ENCODE measurements at regions not wholly inside any gene's neighbourhood (a gene's known extent, or its start where the extent isn't known, plus 50 kb on each side); places are given as distances from the start of the nearest gene placed in this dataset.

DNA sequence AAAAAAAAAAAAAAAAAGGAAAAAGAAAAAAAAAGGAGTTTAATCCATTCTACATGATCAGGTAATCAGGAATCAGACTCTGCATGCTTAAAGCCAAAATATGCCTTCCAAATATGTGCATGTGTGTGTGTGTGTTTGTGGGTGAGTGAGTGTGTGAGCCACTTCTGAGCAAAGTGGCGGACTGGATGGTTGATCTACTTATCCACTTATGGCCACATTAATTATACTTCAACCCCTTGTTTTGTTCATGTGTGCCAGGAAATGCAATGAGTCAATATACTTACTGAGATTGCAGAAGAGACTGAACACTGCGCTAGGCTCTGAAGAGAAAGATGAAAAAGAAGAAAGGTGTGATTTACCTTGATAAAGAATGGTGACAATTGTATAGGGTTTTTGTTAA is 586.5 kb upstream of the NXPH2 start:
- no peak overlapping the region for H3K4me3 ChIP-seq (ENCODE audit: low read depth, low read length)
- no peaks in the 10 kb centered on the region for H3K36me3 ChIP-seq (ENCODE audit: control insufficient read depth, insufficient read depth, low read length)
- DNase-seq (ENCODE audit: low read depth) (no peak), FAIRE-seq (no peak)
- no peaks in the 10 kb centered on the region for H3K27me3 ChIP-seq (ENCODE audit: control insufficient read depth, insufficient read depth, low read length)
- TF ChIP-seq, protein P1, sequence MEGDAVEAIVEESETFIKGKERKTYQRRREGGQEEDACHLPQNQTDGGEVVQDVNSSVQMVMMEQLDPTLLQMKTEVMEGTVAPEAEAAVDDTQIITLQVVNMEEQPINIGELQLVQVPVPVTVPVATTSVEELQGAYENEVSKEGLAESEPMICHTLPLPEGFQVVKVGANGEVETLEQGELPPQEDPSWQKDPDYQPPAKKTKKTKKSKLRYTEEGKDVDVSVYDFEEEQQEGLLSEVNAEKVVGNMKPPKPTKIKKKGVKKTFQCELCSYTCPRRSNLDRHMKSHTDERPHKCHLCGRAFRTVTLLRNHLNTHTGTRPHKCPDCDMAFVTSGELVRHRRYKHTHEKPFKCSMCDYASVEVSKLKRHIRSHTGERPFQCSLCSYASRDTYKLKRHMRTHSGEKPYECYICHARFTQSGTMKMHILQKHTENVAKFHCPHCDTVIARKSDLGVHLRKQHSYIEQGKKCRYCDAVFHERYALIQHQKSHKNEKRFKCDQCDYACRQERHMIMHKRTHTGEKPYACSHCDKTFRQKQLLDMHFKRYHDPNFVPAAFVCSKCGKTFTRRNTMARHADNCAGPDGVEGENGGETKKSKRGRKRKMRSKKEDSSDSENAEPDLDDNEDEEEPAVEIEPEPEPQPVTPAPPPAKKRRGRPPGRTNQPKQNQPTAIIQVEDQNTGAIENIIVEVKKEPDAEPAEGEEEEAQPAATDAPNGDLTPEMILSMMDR (IDR thresholded peaks at IDR 0.05; ENCODE audit: insufficient read depth, low read length, severe bottlenecking) = no peak

DNA sequence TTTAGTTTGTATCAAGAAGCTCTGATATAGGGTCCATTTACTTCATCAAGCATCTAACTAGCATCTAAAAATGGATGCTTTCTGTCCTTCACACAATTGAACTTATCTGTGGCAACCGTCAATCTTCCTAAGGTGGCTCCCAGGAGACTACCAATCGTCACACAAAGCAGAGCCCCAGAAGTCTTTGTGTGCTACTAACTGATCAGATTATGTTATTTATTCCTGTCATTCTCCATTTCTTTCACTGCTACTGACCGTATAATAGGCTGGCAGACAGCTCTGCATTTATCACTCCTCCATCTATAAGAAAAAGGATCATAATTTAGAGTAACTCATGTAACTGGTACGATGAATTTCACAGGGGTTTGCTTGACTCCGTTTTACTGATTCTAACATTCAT is 585.0 kb upstream of the NXPH2 start:
- no peak for FAIRE-seq
- Histone ChIP-seq H3K36me3 (ENCODE audit: control insufficient read depth, insufficient read depth, low read length) (no peaks in the 10 kb centered on the region), H3K27me3 (ENCODE audit: control insufficient read depth, insufficient read depth, low read length) (no peaks in the 10 kb centered on the region), H3K4me3 (ENCODE audit: low read depth, low read length) (no peak overlapping the region)
- no peak for DNase-seq (ENCODE audit: low read depth)
- TF ChIP-seq, protein P1 (IDR thresholded peaks at IDR 0.05; ENCODE audit: insufficient read depth, low read length, severe bottlenecking) = no peak

DNA sequence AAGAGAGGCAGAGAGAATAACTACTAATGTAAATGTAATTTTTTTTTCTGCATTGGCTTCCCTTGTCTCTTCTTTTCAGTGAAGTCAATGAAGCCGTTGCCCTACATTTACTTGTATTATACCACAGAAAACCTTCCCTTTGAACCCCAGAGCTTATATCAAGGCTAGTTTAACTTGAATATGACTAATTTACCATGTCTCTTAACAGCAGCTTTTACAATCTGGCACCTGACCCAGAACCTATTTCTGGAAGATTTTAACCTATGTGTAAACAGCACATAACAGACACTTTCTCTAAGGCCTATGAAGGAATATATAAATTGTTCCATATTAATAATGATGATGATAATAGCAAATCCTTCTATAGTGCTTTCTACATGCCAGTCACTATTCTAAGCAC is 580.5 kb upstream of the NXPH2 start:
- no peaks in the 10 kb centered on the region for H3K27me3 ChIP-seq (ENCODE audit: control insufficient read depth, insufficient read depth, low read length)
- FAIRE-seq = no peak
- H3K4me3 ChIP-seq (ENCODE audit: low read depth, low read length) = no peak overlapping the region
- TF ChIP-seq, protein P1 (IDR thresholded peaks at IDR 0.05; ENCODE audit: insufficient read depth, low read length, severe bottlenecking) = no peak
- H3K36me3 ChIP-seq (ENCODE audit: control insufficient read depth, insufficient read depth, low read length) = no peaks in the 10 kb centered on the region
- DNase-seq (ENCODE audit: low read depth) = no peak

DNA sequence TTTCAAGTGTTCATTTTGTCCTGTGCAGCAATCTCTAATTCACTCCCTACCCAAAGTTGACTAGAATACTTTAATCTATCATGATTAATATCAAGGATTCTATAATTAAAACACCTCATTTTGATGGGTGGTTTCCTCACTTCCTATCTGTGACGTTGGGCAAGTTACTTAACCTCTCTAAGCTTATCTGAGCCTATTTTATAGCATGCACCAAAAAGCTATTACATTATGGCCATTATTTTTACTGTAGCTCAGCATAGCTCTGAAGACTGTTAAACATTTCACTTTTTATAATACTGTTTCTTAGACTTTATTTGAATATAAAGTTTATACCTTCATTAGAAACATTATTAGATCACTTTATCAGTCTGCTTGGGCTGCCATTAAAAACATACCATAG is 579.6 kb upstream of the NXPH2 start:
- no peaks in the 10 kb centered on the region for H3K36me3 ChIP-seq (ENCODE audit: control insufficient read depth, insufficient read depth, low read length)
- FAIRE-seq = no peak
- TF ChIP-seq, protein P1 (IDR thresholded peaks at IDR 0.05; ENCODE audit: insufficient read depth, low read length, severe bottlenecking) = no peak
- no peak overlapping the region for H3K4me3 ChIP-seq (ENCODE audit: low read depth, low read length)
- H3K27me3 ChIP-seq (ENCODE audit: control insufficient read depth, insufficient read depth, low read length) = no peaks in the 10 kb centered on the region
- DNase-seq (ENCODE audit: low read depth) = no peak

DNA sequence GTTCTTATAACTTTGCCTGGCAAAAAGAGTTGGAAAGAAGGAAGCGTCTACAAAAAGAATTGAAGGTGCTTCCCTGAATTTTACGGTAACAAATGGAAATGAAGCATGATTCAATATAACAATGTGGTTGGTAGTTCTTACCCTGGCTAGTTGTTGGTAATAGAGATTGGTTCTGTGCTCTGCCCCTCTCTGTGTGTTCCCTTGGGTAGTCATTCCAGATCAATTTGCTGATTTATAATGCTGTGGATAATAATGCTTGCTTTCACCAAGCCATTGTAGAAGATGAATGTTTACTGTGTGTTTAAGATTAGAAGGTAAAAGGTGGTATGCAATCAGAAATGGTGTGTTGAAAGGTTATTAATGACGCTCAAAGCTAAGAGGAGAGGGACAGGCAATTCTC is 577.8 kb upstream of the NXPH2 start:
- Histone ChIP-seq H3K4me3 (ENCODE audit: low read depth, low read length) (no peak overlapping the region), H3K27me3 (ENCODE audit: control insufficient read depth, insufficient read depth, low read length) (no peaks in the 10 kb centered on the region), H3K36me3 (ENCODE audit: control insufficient read depth, insufficient read depth, low read length) (no peaks in the 10 kb centered on the region)
- no peak for FAIRE-seq
- TF ChIP-seq, protein P1 (IDR thresholded peaks at IDR 0.05; ENCODE audit: insufficient read depth, low read length, severe bottlenecking) = no peak
- no peak for DNase-seq (ENCODE audit: low read depth)

DNA sequence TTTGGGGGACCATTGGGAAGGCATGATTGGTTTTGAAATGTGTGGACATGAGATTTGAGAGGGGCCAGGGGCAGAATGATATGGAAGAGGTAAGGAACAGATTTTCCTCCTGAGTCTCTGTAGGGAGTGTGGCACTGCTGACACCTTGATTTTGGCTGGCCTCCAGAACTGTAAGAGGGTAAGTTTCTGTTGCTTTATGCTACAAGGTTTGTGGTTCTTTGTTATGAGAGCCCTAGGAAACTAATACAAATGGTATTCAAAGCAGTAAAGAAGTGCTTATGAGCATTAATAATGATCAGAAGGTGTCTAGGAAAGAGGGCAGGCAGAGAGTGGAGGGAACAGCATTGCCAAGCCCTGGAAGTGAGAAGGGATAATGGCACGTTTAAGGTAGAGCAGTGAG is 574.3 kb upstream of the NXPH2 start:
- no peak overlapping the region for H3K4me3 ChIP-seq (ENCODE audit: low read depth, low read length)
- DNase-seq (ENCODE audit: low read depth) (no peak), FAIRE-seq (no peak)
- no peaks in the 10 kb centered on the region for H3K36me3 ChIP-seq (ENCODE audit: control insufficient read depth, insufficient read depth, low read length)
- TF ChIP-seq, protein P1 (IDR thresholded peaks at IDR 0.05; ENCODE audit: insufficient read depth, low read length, severe bottlenecking) = no peak
- H3K27me3 ChIP-seq (ENCODE audit: control insufficient read depth, insufficient read depth, low read length) = no peaks in the 10 kb centered on the region
